Chondrocyte (in vitro differentiated cells): ENCODE measurements at regions not wholly inside any gene's neighbourhood (a gene's known extent, or its start where the extent isn't known, plus 50 kb on each side); places are given as distances from the start of the nearest gene placed in this dataset.

ENCODE experiments used
- DNase-seq: peaks from one replicate; pipeline ENCODE4 v3.0.0; 2021; ENCODE audit warnings: mixed read lengths, low spot score
- H3K27ac Mint-ChIP-seq: one replicate; pipeline ENCODE4 v1.8.0; 2021; ENCODE audit warnings: mild to moderate bottlenecking, moderate library complexity, mixed read lengths; ENCODE audit not compliant: unreplicated experiment
- H3K27me3 Mint-ChIP-seq: 2 replicates; pipeline ENCODE4 v1.8.0; 2021; ENCODE audit warnings: low read depth, mixed read lengths
- H3K36me3 Mint-ChIP-seq: 2 replicates; pipeline ENCODE4 v1.8.0; 2021; ENCODE audit warnings: low read depth, mixed read lengths
- H3K4me1 Mint-ChIP-seq: 2 replicates; pipeline ENCODE4 v1.8.0; 2021; ENCODE audit warnings: low read depth, mild to moderate bottlenecking, mixed read lengths
- H3K4me3 Mint-ChIP-seq: one replicate; pipeline ENCODE4 v1.8.0; 2021; ENCODE audit warnings: mild to moderate bottlenecking, moderate library complexity, mixed read lengths; ENCODE audit not compliant: unreplicated experiment
- H3K9me3 Mint-ChIP-seq: 2 replicates; pipeline ENCODE4 v1.8.0; 2021; ENCODE audit warnings: low read depth, mixed read lengths
- TF ChIP-seq, protein P1 (sequence below): fragments of 200-600 bp; sonication (generic); IDR thresholded peaks from 2 replicates; pipeline ENCODE4 v1.5.0; 2021; ENCODE audit warnings: antibody characterized with exemption, mild to moderate bottlenecking, moderate library complexity

GRCh38 chr5:56340196-56340980 lies 107.3 kb upstream of the ANKRD55 start:
- no peak for DNase-seq
- Mint-ChIP-seq H3K4me1 (peaks cover 21% of the 10 kb centered on the region), H3K4me3 (no peak overlapping the region), H3K9me3 (peaks cover 7% of the 10 kb centered on the region), H3K36me3 (peaks cover under 1% of the 10 kb centered on the region), H3K27me3 (no peaks in the 10 kb centered on the region), H3K27ac (no peak overlapping the region)
- TF ChIP-seq, protein P1, sequence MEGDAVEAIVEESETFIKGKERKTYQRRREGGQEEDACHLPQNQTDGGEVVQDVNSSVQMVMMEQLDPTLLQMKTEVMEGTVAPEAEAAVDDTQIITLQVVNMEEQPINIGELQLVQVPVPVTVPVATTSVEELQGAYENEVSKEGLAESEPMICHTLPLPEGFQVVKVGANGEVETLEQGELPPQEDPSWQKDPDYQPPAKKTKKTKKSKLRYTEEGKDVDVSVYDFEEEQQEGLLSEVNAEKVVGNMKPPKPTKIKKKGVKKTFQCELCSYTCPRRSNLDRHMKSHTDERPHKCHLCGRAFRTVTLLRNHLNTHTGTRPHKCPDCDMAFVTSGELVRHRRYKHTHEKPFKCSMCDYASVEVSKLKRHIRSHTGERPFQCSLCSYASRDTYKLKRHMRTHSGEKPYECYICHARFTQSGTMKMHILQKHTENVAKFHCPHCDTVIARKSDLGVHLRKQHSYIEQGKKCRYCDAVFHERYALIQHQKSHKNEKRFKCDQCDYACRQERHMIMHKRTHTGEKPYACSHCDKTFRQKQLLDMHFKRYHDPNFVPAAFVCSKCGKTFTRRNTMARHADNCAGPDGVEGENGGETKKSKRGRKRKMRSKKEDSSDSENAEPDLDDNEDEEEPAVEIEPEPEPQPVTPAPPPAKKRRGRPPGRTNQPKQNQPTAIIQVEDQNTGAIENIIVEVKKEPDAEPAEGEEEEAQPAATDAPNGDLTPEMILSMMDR, result no peak

- Mint-ChIP-seq H3K27ac (no peak overlapping the region), H3K36me3 (peaks cover 2% of the 10 kb centered on the region), H3K4me1 (peaks cover 21% of the 10 kb centered on the region), H3K27me3 (no peaks in the 10 kb centered on the region), H3K4me3 (no peak overlapping the region), H3K9me3 (peaks cover 10% of the 10 kb centered on the region)
- TF ChIP-seq, protein P1, result no peak
- DNase-seq, result no peak
These were observed 106.6 kb upstream of the ANKRD55 start for GRCh38 chr5:56339732-56340131.

DNA sequence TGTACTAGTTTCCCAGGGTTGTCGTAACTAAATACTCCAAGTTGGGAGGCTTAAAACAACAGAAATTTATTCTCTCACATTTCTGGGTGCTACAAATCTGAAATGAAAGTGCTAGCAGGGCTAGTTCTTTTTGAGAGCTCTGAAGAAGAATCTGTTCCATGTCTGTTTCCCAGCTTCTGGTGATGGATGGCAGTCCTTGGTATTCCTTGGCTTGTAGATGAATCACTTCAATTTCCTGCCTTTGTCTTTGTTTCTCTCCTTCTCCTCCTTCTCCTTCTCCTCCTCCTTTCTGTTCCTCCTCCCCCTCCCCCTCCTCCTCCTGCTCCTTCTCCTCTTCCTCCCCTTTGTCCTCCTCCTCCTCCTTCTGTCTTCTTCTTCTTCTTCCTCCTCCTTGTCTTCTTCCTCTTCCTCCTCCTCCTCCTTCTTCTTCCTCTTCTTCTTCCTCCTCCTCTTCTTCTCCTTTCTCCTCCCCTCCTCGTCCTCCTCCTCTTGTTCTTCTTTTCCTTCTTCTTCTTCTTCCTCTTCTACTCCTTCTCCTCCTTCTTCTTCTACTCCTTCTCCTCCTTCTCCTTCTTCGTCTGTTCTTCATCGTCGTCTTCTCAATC lies 104.7 kb upstream of the ANKRD55 start:
- Mint-ChIP-seq H3K27ac (peak overlapping the region; percentile 73), H3K4me1 (peaks cover 21% of the 10 kb centered on the region), H3K36me3 (peaks cover 2% of the 10 kb centered on the region), H3K4me3 (no peak overlapping the region), H3K9me3 (peaks cover 13% of the 10 kb centered on the region), H3K27me3 (no peaks in the 10 kb centered on the region)
- TF ChIP-seq, protein P1, result no peak
- DNase-seq, result no peak

- Mint-ChIP-seq H3K9me3 (peaks cover 16% of the 10 kb centered on the region), H3K36me3 (peaks cover 2% of the 10 kb centered on the region), H3K27ac (no peak overlapping the region), H3K4me1 (peaks cover 28% of the 10 kb centered on the region), H3K27me3 (no peaks in the 10 kb centered on the region), H3K4me3 (no peak overlapping the region)
- TF ChIP-seq, protein P1, result no peak
- no peak for DNase-seq
These were observed 102.1 kb upstream of the ANKRD55 start for GRCh38 chr5:56335212-56335611.

GRCh38 chr5:56330806-56331205 lies 97.7 kb upstream of the ANKRD55 start:
- TF ChIP-seq, protein P1, result no peak
- no peak overlapping the region for H3K4me3 Mint-ChIP-seq
- H3K36me3 Mint-ChIP-seq, result peaks cover 2% of the 10 kb centered on the region
- peak overlapping the region; percentile 90 for H3K27ac Mint-ChIP-seq
- no peaks in the 10 kb centered on the region for H3K27me3 Mint-ChIP-seq
- no peak for DNase-seq
- peaks cover 12% of the 10 kb centered on the region for H3K9me3 Mint-ChIP-seq
- peaks cover 45% of the 10 kb centered on the region for H3K4me1 Mint-ChIP-seq
